Gastroesophageal sphincter (tissue), 4 donors: ENCODE measurements at regions not wholly inside any gene's neighbourhood (a gene's known extent, or its start where the extent isn't known, plus 50 kb on each side); places are given as distances from the start of the nearest gene placed in this dataset.

Source experiments
- ATAC-seq: fragments of 150-250 bp; one replicate; pipeline ENCODE4 v1.9.1; 2016; ENCODE audit warnings: mild to moderate bottlenecking, moderate library complexity
- H3K27ac ChIP-seq, 4 donors: fragments of 200-600 bp; sonication (generic) in 3 of 4; 1 replicate in 3 of 4; 2 replicates in 1 of 4; pipeline ENCODE4 v1.5.1; 2016 to 2019
- H3K27me3 ChIP-seq: fragments of 200-600 bp; sonication (generic); one replicate; pipeline ENCODE4 v1.5.1; 2019
- H3K36me3 ChIP-seq, 2 donors: fragments of 200-600 bp; sonication (generic); one replicate each; pipeline ENCODE4 v1.5.1; 2019; ENCODE audit warnings: control low read depth in 1 of 2
- H3K4me1 ChIP-seq, 3 donors: fragments of 200-600 bp; sonication (generic); 1 replicate in 2 of 3; 2 replicates in 1 of 3; pipeline ENCODE4 v1.5.1; 2016 to 2019; ENCODE audit warnings: control low read depth in 2 of 3
- H3K4me3 ChIP-seq, 2 donors: fragments of 200-600 bp; sonication (generic); one replicate each; pipeline ENCODE4 v1.5.1; 2019; ENCODE audit warnings: mild to moderate bottlenecking in 1 of 2, moderate library complexity in 1 of 2
- H3K9me3 ChIP-seq, 3 donors: fragments of 200-600 bp; sonication (generic); one replicate each; pipeline ENCODE4 v1.5.1; 2017 to 2019; ENCODE audit warnings: control low read depth in 2 of 3
- EP300 ChIP-seq: sonication (generic); formaldehyde crosslinking; IDR thresholded peaks from one replicate; pipeline ENCODE4 v1.6.1; 2017; ENCODE audit warnings: antibody characterized with exemption, mild to moderate bottlenecking
- POLR2A ChIP-seq, 2 donors: fragments of 450-650 bp; IDR thresholded peaks; one replicate each; pipeline ENCODE4 v1.6.1; 2017; ENCODE audit warnings: antibody characterized with exemption in 2 of 2, mild to moderate bottlenecking in 2 of 2, moderate library complexity in 1 of 2
- POLR2AphosphoS5 ChIP-seq: sonication (generic); formaldehyde crosslinking; IDR thresholded peaks from one replicate; pipeline ENCODE4 v1.6.1; 2017; ENCODE audit warnings: antibody characterized with exemption
- WGBS, 2 donors: methylation state at CpG; one replicate each; pipeline ENCODE4 v1.1.5; 2018; ENCODE audit warnings: low coverage in 1 of 2; 5-methylcytosine and 5-hydroxymethylcytosine counted together
- TF ChIP-seq, protein P1 (sequence below), 4 experiments: fragments of 200-600 bp in 2 of 4; fragments of 450-650 bp in 2 of 4; sonication (generic) in 1 of 4; IDR thresholded peaks; one replicate each; pipeline ENCODE4 v1.5.1; 2017 to 2019; ENCODE audit warnings: antibody characterized with exemption in 4 of 4, mild to moderate bottlenecking in 2 of 4, moderate library complexity in 2 of 4

DNA sequence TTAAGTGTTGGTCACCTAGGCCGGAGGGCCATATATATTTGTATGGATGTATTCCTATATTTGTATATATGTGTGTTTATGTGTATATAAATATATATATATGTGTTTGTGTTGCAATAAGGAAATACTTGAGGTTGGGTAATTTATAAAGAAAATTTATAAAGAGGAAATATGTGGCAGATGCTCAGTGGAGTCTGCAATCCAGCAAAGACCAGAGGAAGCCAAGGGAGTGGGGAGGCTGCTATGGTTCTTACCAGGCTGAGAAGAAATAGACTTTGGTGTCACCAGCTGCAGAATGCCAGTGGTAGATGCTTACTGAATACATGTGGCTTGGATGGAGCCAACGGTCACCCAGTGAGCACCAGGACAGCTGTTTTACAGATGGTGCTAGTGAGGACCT lies 97.4 kb upstream of the ELOVL5 start:
- WGBS, 2 donors = 88 to 100% methylated on average over 2 of the region's 2 CpGs
- peaks cover 0 to 10% (median 0%) of the 10 kb centered on the region in 3 donors for H3K9me3 ChIP-seq
- TF ChIP-seq EP300 (no peak), POLR2A (IDR thresholded peaks at IDR 0.05) (no peak), POLR2AphosphoS5 (no peak)
- TF ChIP-seq, protein P1, sequence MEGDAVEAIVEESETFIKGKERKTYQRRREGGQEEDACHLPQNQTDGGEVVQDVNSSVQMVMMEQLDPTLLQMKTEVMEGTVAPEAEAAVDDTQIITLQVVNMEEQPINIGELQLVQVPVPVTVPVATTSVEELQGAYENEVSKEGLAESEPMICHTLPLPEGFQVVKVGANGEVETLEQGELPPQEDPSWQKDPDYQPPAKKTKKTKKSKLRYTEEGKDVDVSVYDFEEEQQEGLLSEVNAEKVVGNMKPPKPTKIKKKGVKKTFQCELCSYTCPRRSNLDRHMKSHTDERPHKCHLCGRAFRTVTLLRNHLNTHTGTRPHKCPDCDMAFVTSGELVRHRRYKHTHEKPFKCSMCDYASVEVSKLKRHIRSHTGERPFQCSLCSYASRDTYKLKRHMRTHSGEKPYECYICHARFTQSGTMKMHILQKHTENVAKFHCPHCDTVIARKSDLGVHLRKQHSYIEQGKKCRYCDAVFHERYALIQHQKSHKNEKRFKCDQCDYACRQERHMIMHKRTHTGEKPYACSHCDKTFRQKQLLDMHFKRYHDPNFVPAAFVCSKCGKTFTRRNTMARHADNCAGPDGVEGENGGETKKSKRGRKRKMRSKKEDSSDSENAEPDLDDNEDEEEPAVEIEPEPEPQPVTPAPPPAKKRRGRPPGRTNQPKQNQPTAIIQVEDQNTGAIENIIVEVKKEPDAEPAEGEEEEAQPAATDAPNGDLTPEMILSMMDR (IDR thresholded peaks at IDR 0.05) = no peak
- H3K4me3 ChIP-seq = no peak overlapping the region
- peaks cover 0 to 1% (median 0%) of the 10 kb centered on the region in 3 donors for H3K4me1 ChIP-seq
- no peaks in the 10 kb centered on the region for H3K27me3 ChIP-seq
- no peaks in the 10 kb centered on the region for H3K36me3 ChIP-seq
- ATAC-seq = no peak
- no peak overlapping the region for H3K27ac ChIP-seq

DNA sequence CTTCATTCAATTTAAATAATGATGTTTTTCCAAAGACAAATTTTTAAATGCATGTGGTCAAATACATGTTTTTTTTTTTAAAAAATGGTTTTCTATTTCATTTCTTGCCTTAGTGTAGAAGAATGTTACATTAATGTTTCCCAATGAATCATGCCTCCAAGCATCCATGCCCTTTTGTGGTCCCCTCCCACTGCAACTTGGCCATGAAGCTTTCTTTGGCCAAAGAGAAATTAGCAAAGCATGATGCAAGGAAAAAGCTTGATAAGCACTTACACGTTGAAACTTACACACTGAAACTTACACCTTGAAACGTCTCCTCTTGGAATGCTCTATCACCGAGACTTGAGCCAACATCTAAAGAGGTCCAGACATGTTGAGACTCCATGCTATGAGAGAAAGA lies 93.0 kb upstream of the ELOVL5 start:
- Histone ChIP-seq H3K27ac (no peak overlapping the region), H3K4me1 (peaks cover 0 to 29% (median 5%) of the 10 kb centered on the region in 3 donors), H3K27me3 (no peaks in the 10 kb centered on the region), H3K36me3 (no peaks in the 10 kb centered on the region), H3K4me3 (no peak overlapping the region), H3K9me3 (no peaks in the 10 kb centered on the region)
- TF ChIP-seq, protein P1 (IDR thresholded peaks at IDR 0.05) = no peak
- TF ChIP-seq POLR2A (IDR thresholded peaks at IDR 0.05) (no peak), EP300 (no peak), POLR2AphosphoS5 (no peak)
- WGBS, 2 donors = 69% methylated on average over 3 of the region's 3 CpGs; no CpG with 5 or more reads in 1 of the 2 donors
- ATAC-seq = no peak

DNA sequence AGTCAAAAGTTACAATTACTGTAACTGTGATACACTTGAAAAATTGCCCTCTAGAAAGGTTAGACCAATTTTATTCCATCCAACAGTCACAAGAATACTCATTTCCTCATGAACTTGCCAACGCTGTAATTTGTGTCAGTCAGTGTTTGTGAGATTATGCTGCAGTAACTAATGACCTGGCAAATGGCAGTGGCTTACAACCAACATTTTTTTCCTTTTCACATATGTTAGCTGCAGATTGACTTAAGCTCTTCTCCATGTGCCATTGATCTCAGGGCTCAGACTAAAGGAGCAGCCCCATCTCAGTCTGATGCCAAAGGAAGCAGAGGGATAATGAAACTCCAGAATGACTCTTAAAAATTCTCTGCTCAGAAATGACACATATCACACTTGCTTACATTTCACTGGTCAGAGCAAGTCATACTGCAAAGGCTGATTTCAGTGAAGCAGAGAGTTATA lies 92.3 kb upstream of the ELOVL5 start:
- peaks cover 0 to 29% (median 5%) of the 10 kb centered on the region in 3 donors for H3K4me1 ChIP-seq
- TF ChIP-seq, protein P1 (IDR thresholded peaks at IDR 0.05) = no peak
- WGBS, 2 donors = 29 to 38% methylated on average over 1 of the region's 1 CpG
- H3K4me3 ChIP-seq = no peak overlapping the region
- H3K36me3 ChIP-seq = no peaks in the 10 kb centered on the region
- H3K9me3 ChIP-seq = no peaks in the 10 kb centered on the region
- H3K27me3 ChIP-seq = no peaks in the 10 kb centered on the region
- ATAC-seq = no peak
- peak overlapping the region in 1 of 4 donors; percentile 14 for H3K27ac ChIP-seq

DNA sequence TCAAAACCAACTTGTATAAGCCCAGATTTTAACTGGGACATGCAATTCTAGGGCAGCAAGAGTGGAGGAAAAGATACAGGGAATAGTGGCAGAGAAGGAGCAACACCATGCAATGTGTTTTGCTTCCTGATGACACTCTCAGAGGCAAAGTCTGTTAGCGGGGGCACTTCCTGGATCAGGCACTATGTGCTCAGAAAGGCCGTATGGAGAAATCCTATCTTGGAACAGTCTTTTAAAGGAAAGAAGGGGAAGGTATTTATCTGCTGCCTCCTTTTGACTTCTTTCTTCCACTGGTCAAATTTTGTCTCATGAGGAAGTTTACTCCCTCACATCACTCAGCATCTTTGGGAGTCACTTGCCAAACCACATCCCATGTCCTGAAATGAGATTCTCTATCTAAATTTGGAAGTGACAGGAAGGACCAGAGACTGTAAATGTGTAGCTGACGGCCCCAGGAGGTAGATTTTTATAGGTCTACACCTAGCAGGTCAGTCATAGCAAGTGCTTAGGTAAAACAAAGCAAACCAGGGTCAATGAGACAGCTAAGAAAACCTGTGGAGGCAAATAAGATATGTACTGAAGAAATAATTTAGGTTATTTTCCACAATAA lies 91.7 kb upstream of the ELOVL5 start:
- WGBS, 2 donors = 39 to 44% methylated on average over 2 to 3 of the region's 3 CpGs
- H3K27ac ChIP-seq = peak overlapping the region in 3 of 4 donors; percentile 14 to 42 (median 40)
- ATAC-seq = no peak

DNA sequence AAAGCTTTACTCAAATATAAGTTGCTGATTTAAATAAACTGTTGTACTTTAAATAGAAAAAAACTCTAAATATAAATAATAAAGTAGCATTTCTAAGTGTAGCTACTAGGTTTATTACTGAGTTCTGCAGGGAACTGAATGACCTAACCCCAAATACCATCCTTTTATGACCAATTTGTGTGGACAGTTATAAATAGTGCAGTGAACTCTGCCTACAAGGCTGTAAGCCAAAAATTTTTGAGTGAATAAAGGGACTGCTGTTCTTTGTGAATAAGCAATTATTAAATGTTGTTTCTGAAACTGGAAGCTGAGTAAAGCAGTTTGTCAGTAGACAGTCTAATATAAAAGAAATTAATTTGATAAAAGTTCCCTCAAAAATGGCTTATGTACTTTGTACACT lies 90.8 kb upstream of the ELOVL5 start:
- Histone ChIP-seq H3K4me3 (no peak overlapping the region), H3K4me1 (peaks cover 0 to 29% (median 5%) of the 10 kb centered on the region in 3 donors), H3K27ac (peak overlapping the region in 2 of 4 donors; percentile 14 to 40), H3K36me3 (no peaks in the 10 kb centered on the region), H3K9me3 (no peaks in the 10 kb centered on the region), H3K27me3 (no peaks in the 10 kb centered on the region)
- TF ChIP-seq POLR2A (IDR thresholded peaks at IDR 0.05) = no peak
- peak; percentile 63 for TF ChIP-seq POLR2AphosphoS5
- ATAC-seq = peak; percentile 67

More for the DNA sequence above, 91.7 kb upstream of the ELOVL5 start:
- peaks cover 0 to 29% (median 5%) of the 10 kb centered on the region in 3 donors for H3K4me1 ChIP-seq
- no peaks in the 10 kb centered on the region for H3K27me3 ChIP-seq
- H3K4me3 ChIP-seq = no peak overlapping the region
- TF ChIP-seq POLR2A (IDR thresholded peaks at IDR 0.05) (no peak), POLR2AphosphoS5 (no peak), EP300 (no peak)
- TF ChIP-seq, protein P1 (IDR thresholded peaks at IDR 0.05) = no peak
- no peaks in the 10 kb centered on the region for H3K9me3 ChIP-seq
- H3K36me3 ChIP-seq = no peaks in the 10 kb centered on the region
